ENCODE measurements at regions not wholly inside any gene's neighbourhood (a gene's known extent, or its start where the extent isn't known, plus 50 kb on each side); places are given as distances from the start of the nearest gene placed in this dataset.

DNA sequence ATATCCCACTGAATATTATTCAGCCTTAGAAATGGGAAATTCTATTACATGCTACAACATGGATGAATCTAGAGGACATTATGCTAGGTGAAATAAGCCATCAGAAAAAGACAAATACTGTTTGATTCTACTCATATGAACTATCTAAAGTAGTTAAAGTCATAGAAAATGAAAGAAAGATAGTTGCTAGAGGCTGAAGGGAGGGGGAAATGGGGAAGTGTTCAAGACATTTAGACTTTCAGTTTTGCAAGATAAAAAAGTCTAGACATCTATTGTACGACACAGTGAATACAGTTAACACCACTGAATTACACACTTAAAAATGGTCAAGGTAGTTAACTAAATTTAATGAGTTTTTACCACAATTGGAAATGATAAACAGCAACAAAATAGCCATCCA is 835.9 kb upstream of the CHAC2 start:
- TF ChIP-seq POLR2A (IDR thresholded peaks at IDR 0.05) = no peak
- TF ChIP-seq, protein P1, sequence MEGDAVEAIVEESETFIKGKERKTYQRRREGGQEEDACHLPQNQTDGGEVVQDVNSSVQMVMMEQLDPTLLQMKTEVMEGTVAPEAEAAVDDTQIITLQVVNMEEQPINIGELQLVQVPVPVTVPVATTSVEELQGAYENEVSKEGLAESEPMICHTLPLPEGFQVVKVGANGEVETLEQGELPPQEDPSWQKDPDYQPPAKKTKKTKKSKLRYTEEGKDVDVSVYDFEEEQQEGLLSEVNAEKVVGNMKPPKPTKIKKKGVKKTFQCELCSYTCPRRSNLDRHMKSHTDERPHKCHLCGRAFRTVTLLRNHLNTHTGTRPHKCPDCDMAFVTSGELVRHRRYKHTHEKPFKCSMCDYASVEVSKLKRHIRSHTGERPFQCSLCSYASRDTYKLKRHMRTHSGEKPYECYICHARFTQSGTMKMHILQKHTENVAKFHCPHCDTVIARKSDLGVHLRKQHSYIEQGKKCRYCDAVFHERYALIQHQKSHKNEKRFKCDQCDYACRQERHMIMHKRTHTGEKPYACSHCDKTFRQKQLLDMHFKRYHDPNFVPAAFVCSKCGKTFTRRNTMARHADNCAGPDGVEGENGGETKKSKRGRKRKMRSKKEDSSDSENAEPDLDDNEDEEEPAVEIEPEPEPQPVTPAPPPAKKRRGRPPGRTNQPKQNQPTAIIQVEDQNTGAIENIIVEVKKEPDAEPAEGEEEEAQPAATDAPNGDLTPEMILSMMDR (IDR thresholded peaks at IDR 0.05) = no peak
- Histone ChIP-seq H3K4me1 (no peaks in the 10 kb centered on the region), H3K36me3 (no peaks in the 10 kb centered on the region), H3K27ac (no peak overlapping the region), H3K27me3 (no peaks in the 10 kb centered on the region), H3K9me3 (no peaks in the 10 kb centered on the region), H3K4me3 (no peak overlapping the region)
- DNase-seq = no peak

DNA sequence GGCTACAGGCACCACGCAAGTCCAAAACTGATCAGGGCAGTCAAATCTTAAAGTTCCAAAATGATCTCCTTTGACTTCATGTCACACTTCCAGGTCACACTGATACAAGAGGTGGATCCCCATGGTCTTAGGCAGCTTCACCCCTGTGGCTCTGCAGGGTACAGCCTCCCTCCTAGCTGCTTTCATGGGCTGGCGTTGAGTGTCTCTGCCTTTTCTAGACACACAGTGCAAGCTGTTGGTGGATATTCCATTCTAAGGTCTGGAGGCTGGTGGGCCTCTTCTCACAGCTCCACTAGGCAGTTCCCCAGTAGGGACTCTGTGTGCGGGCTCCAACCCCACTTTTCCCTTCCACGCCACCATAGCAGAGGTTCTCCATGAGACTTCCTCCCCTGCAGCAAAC is 838.2 kb upstream of the CHAC2 start:
- no peak for DNase-seq
- H3K27me3 ChIP-seq = no peaks in the 10 kb centered on the region
- no peak overlapping the region for H3K4me3 ChIP-seq
- H3K27ac ChIP-seq = no peak overlapping the region
- no peak for TF ChIP-seq POLR2A (IDR thresholded peaks at IDR 0.05)
- TF ChIP-seq, protein P1 (IDR thresholded peaks at IDR 0.05) = no peak
- H3K9me3 ChIP-seq = no peaks in the 10 kb centered on the region
- no peaks in the 10 kb centered on the region for H3K4me1 ChIP-seq
- H3K36me3 ChIP-seq = no peaks in the 10 kb centered on the region

DNA sequence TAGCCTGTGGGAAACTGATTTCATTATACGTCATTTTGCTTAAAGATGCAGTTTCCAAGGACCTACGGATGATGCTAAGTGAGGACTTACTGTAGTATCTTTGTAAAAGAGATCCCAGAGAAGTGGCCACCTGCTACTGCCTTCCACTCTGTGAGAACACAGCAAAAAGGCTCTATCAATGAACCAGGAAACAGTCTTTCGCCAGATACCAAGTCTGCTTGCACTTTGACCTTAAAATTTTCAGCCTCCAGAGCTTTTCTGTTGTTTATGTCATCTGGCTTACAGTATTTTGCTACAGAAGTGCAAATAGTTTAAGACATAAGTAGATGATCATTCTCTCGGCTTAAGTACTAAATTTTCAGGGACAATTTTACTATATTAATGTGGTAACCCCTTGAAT is 847.9 kb upstream of the CHAC2 start:
- H3K27ac ChIP-seq = no peak overlapping the region
- DNase-seq = no peak
- no peaks in the 10 kb centered on the region for H3K27me3 ChIP-seq
- TF ChIP-seq POLR2A (IDR thresholded peaks at IDR 0.05) = no peak
- TF ChIP-seq, protein P1 (IDR thresholded peaks at IDR 0.05) = no peak
- H3K9me3 ChIP-seq = no peaks in the 10 kb centered on the region
- H3K4me1 ChIP-seq = no peaks in the 10 kb centered on the region
- H3K36me3 ChIP-seq = no peaks in the 10 kb centered on the region
- no peak overlapping the region for H3K4me3 ChIP-seq

DNA sequence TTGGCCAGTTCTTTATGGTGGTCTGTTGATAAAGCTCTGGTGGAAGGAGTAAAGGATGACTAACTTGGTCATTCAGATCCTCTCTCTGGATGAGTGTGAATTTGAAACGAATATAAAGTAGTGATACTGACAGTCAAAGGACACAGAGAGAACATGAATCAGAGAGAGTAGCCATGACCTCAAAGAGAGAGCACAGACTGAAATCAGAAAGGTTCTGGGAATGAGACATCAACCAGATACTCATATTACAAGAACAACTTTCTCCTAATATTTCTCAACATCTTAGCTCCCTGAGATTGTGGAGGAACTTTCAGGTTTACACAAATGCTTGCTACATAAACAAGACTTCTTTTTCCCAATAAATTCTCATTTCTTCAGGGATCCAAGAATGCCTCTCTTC is 849.1 kb upstream of the CHAC2 start:
- H3K4me3 ChIP-seq = no peak overlapping the region
- H3K27me3 ChIP-seq = no peaks in the 10 kb centered on the region
- H3K36me3 ChIP-seq = no peaks in the 10 kb centered on the region
- H3K9me3 ChIP-seq = no peaks in the 10 kb centered on the region
- H3K4me1 ChIP-seq = no peaks in the 10 kb centered on the region
- no peak for DNase-seq
- no peak overlapping the region for H3K27ac ChIP-seq
- TF ChIP-seq, protein P1 (IDR thresholded peaks at IDR 0.05) = no peak
- TF ChIP-seq POLR2A (IDR thresholded peaks at IDR 0.05) = no peak

DNA sequence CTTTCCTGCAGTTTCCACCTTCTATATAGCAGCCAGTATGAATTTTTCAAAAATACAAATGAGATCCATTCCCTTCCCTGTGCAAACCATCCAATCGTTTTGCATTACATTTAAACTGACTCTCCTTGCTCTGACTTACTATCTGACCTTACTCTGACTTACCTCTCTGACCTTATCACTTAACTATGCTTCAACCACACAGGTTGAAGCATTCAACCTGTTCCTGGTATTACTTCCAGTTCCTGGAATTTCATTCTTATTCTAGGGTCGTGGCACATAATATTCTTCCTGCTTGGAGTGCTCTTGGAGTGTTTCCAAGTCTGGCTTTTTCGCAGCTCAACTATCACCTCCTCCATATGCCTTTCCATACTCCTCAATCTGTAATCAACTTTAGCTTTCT is 850.6 kb upstream of the CHAC2 start:
- no peak overlapping the region for H3K4me3 ChIP-seq
- H3K36me3 ChIP-seq = no peaks in the 10 kb centered on the region
- TF ChIP-seq POLR2A (IDR thresholded peaks at IDR 0.05) = no peak
- TF ChIP-seq, protein P1 (IDR thresholded peaks at IDR 0.05) = no peak
- H3K27ac ChIP-seq = no peak overlapping the region
- H3K9me3 ChIP-seq = no peaks in the 10 kb centered on the region
- no peaks in the 10 kb centered on the region for H3K4me1 ChIP-seq
- H3K27me3 ChIP-seq = no peaks in the 10 kb centered on the region
- DNase-seq = no peak

DNA sequence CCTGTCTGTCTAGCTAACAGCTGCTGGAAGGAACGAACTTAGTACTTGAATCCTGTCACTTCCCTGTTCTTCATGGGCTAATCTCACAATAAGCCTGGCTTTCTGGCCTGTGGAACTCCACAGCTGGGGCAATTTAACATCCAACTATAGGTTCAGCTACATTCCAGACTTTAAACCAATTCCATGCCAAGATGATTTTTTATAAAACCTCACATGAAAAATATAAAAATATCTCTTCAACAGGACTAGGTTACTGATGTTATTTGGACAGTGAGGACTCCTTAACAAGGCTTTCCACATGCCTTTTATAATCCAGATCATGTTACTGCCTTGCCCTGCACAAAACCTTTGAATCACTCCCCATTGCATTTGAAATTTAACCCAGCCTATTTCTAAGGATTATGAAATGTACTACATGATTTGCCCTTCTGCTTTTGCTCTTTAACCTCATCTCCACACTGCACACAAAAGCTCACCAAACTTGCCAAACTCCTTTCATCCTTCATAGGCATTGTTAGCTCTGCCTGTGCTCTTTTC is 863.2 kb upstream of the CHAC2 start:
- DNase-seq = no peak
- H3K36me3 ChIP-seq = no peaks in the 10 kb centered on the region

More for the DNA sequence above, 863.2 kb upstream of the CHAC2 start:
- H3K9me3 ChIP-seq = peaks cover 0 to 4% (median 0%) of the 10 kb centered on the region in 4 donors
- H3K4me3 ChIP-seq = no peak overlapping the region
- no peaks in the 10 kb centered on the region for H3K27me3 ChIP-seq
- H3K4me1 ChIP-seq = no peaks in the 10 kb centered on the region
- no peak for TF ChIP-seq POLR2A (IDR thresholded peaks at IDR 0.05)
- TF ChIP-seq, protein P1 (IDR thresholded peaks at IDR 0.05) = no peak
- no peak overlapping the region for H3K27ac ChIP-seq

Data from Peyer's patch (tissue), 4 donors.